22Rv1 (cell line): ENCODE measurements at regions not wholly inside any gene's neighbourhood (a gene's known extent, or its start where the extent isn't known, plus 50 kb on each side); places are given as distances from the start of the nearest gene placed in this dataset.

Source experiments
- H3K27ac ChIP-seq: fragments of 450-650 bp; 2 replicates; pipeline ENCODE4 v1.5.1; 2017
- CTCF ChIP-seq: fragments of 450-650 bp; IDR thresholded peaks from 2 replicates; pipeline ENCODE4 v1.5.1; 2017; ENCODE audit warnings: mild to moderate bottlenecking
- ZFX ChIP-seq: fragments of 450-650 bp; IDR thresholded peaks from 2 replicates; pipeline ENCODE4 v1.6.1; 2017; ENCODE audit warnings: antibody characterized with exemption, borderline replicate concordance

GRCh38 chr22:27358096-27358870 is 443.3 kb downstream of the MN1 start:
- no peak for TF ChIP-seq CTCF
- no peak for TF ChIP-seq ZFX
- H3K27ac ChIP-seq, result no peak overlapping the region

DNA sequence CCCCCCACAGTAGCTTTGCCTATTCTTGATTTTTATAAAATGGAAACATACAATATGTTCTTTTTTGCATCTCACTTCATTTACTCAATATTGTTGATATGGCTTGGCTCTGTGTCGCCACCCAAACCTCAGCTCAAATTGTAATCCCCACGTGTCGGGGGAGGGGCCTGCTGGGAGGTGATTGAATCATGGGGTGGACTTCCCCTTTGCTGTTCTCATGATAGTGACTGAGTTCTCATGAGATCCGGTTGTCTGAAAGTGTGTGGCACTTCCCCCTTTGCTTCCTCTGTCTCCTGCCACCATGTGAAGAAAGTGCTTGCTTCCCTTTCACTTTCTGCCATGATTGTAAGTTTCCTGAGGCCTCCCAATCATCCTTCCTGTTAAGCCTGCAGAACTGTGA is 431.3 kb downstream of the MN1 start:
- TF ChIP-seq ZFX, result no peak
- no peak for TF ChIP-seq CTCF
- H3K27ac ChIP-seq, result no peak overlapping the region

DNA sequence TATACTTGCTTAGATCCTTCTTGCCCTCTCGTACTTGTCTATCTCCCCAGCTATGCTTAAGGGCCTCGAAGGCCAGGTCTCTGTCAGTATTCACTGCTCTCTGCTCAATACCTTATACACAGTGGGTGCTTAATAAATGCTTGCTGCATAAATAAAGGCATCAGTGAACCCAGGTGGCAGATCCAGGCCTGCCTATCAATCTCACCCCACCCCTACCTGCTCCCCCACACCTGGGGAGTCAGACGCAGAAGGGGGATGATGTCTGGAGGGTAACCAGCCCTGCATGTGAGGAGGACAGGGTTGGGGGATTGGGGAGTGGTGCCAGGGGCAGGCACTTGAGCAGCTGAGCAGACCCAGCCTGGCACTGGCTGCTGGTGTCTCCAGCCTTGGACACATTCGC is 430.6 kb downstream of the MN1 start:
- H3K27ac ChIP-seq, result no peak overlapping the region

DNA sequence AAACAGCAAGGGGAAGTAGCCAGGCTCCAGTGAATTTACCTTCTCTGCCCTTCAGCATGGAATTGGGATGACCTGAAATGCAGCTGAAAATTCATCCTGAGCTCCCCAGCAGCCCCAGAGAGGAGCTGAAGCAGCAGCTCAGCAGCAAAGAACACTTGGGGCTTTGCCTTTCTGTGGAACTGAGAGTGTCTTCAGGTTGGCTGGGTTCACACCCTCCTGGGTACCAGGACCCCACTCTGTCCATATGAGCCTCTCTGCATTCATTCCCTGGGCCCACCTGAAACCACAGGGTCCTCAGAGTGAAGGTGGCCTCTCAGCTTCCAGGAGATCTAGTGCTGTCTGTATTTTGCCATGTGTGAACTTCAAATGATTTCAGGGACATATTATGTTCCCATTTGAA is 429.2 kb downstream of the MN1 start:
- no peak overlapping the region for H3K27ac ChIP-seq
- TF ChIP-seq CTCF (no peak), ZFX (no peak)

More for the DNA sequence above, 430.6 kb downstream of the MN1 start:
- TF ChIP-seq CTCF (no peak), ZFX (no peak)

GRCh38 chr22:27372969-27373670 is 428.4 kb downstream of the MN1 start:
- TF ChIP-seq ZFX (no peak), CTCF (peak; percentile 22; the same call in 1 of the 2 replicates)
- no peak overlapping the region for H3K27ac ChIP-seq

DNA sequence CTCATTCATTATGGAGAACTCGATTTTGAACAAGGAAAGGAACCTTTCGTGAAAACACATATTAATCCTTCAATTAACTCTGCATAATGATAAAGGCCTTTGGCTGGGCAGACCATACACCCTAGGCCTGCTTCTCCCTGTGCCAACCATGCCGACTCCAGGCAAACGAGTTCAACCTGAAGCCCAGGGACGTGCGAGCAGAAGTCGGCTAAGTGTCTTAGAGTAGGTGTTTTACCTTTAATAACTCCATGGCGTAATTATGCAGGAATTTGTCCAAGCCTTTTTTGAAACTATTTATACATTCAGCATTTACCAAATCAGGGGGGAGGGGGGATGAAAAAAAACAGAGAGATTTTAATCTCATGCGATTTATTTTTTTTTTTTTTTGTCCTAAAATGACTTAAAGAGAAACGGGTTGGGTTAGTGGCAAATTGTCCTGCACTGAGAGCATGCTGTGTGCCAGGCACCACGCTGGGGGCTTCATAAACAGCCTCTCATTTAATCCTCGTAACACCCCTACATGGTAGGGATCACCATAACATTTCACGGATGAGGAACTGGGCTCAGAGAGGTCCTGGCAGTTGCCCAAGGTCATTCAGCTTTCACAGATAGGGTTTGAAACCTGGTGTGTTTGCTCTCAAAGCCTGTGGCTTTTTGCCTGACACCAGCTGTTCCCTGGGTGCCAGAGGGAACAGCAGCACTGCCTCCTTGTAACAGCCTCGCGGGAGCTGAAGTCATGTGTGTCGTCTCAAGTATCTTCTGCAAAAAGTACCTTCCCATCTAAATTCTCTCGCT is 423.9 kb downstream of the MN1 start:
- H3K27ac ChIP-seq, result no peak overlapping the region
- TF ChIP-seq ZFX (no peak), CTCF (no peak)
